Activated naive CD8-positive, alpha-beta T cell treated with anti-CD3 and anti-CD28 coated beads, Interleukin-2, amount 10 ng/mL, durations not matched to agents 7 days and 5 days (primary cell): ENCODE measurements at regions not wholly inside any gene's neighbourhood (a gene's known extent, or its start where the extent isn't known, plus 50 kb on each side); places are given as distances from the start of the nearest gene placed in this dataset.

ENCODE experiments used
- ATAC-seq: fragments of 150-1000 bp; cut with Tn5 transposase; one replicate; pipeline ENCODE4 v1.10.0; 2021; ENCODE audit warnings: low read depth, moderate library complexity
- POLR2A ChIA-PET: fragments of 350-600 bp; sonication (Branson Sonifier 250); formaldehyde crosslinking; loops from one replicate; lab custom pipeline; 2021; ENCODE audit warnings: antibody characterized with exemption; lab: Charles Lee
- DNase-seq: peaks from one replicate; pipeline ENCODE4 v3.0.0; 2021
- H3K27ac Mint-ChIP-seq: one replicate; pipeline ENCODE4 v1.8.0; 2022; ENCODE audit warnings: mild to moderate bottlenecking, mixed read lengths
- H3K27me3 Mint-ChIP-seq: one replicate; pipeline ENCODE4 v1.8.0; 2022; ENCODE audit warnings: mild to moderate bottlenecking, moderate library complexity, mixed read lengths
- H3K36me3 Mint-ChIP-seq: one replicate; pipeline ENCODE4 v1.8.0; 2021; ENCODE audit warnings: mild to moderate bottlenecking, mixed read lengths
- H3K4me1 Mint-ChIP-seq: one replicate; pipeline ENCODE4 v1.8.0; 2021; ENCODE audit warnings: mixed read lengths
- H3K4me3 Mint-ChIP-seq: one replicate; pipeline ENCODE4 v1.8.0; 2022; ENCODE audit warnings: mild to moderate bottlenecking, moderate library complexity, mixed read lengths
- H3K9me3 Mint-ChIP-seq: one replicate; pipeline ENCODE4 v1.8.0; 2021; ENCODE audit warnings: mixed read lengths

GRCh38 chr3:76735152-76735551, 304.7 kb upstream of the ROBO2 start:
- Mint-ChIP-seq H3K27ac (no peak overlapping the region), H3K27me3 (no peaks in the 10 kb centered on the region), H3K4me1 (no peaks in the 10 kb centered on the region), H3K4me3 (no peak overlapping the region), H3K36me3 (no peaks in the 10 kb centered on the region), H3K9me3 (peaks cover 3% of the 10 kb centered on the region)
- ATAC-seq, result no peak
- POLR2A ChIA-PET, result no interaction called here
- no peak for DNase-seq

DNA sequence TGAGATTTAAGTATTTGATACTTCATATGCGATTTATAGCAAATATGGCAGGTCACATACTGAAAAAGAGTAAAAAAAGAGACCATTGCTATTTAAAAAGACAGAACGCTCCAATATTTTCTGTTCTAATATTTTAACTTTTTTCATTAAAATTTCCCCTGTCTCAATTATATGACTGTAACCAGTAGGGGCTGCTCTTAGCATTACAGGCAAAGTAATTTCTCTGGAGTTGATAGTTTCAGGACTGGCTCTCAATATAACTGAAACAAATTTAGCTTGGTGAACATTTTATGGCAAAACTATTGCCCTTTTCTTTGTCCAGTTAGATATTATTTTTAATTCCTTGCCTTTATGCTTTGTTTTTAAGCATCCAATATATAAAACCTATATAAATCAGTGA, 286.3 kb upstream of the ROBO2 start:
- POLR2A ChIA-PET, result no interaction called here
- no peak overlapping the region for H3K27ac Mint-ChIP-seq

DNA sequence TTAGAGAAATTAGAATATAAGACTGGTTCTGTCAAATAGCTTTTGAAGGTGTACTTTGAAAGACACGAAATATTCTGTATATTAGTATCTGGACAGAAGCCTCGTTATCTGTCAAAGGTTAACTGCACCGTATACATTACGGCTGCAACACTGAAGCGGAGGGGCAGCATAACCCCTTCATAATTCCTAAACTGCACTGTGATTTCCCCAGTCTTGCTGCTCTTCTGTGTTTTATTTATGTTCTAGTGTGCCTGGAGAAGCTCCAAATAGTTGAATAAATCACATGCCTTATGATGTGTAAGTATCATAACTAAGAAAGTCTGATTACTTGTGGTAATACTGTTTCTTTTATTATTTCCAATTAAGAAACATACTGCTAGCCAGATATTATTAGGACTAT, 285.7 kb upstream of the ROBO2 start:
- H3K9me3 Mint-ChIP-seq, result peaks cover 6% of the 10 kb centered on the region
- H3K27ac Mint-ChIP-seq, result no peak overlapping the region
- no peaks in the 10 kb centered on the region for H3K36me3 Mint-ChIP-seq
- no peak for DNase-seq
- no peak overlapping the region for H3K4me3 Mint-ChIP-seq
- POLR2A ChIA-PET, result no interaction called here
- no peak for ATAC-seq
- H3K27me3 Mint-ChIP-seq, result no peaks in the 10 kb centered on the region
- no peaks in the 10 kb centered on the region for H3K4me1 Mint-ChIP-seq

More for the DNA sequence above, 286.3 kb upstream of the ROBO2 start:
- DNase-seq (no peak), ATAC-seq (no peak)
- H3K36me3 Mint-ChIP-seq, result no peaks in the 10 kb centered on the region
- no peaks in the 10 kb centered on the region for H3K27me3 Mint-ChIP-seq
- H3K9me3 Mint-ChIP-seq, result peaks cover 4% of the 10 kb centered on the region
- H3K4me1 Mint-ChIP-seq, result no peaks in the 10 kb centered on the region
- H3K4me3 Mint-ChIP-seq, result no peak overlapping the region

DNA sequence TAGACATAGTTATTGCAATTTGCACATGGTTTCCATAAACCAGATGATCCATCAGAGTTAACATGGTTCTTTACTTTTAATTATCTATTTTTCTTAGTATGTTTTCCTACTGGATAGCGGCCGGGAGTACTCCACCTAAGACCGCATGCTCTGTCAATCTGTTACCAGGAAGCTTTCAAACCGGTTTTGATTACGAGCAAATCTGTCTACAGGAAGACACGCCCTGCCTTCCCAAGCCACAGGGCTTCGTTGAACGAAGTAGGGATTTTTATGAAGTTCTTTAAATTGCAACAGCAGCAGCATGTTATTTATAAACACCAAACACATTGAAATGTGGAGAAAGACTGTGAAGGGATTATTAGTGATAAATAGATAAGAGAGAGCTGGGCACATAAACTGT, 283.3 kb upstream of the ROBO2 start:
- Mint-ChIP-seq H3K4me3 (no peak overlapping the region), H3K36me3 (no peaks in the 10 kb centered on the region), H3K27me3 (no peaks in the 10 kb centered on the region), H3K4me1 (no peaks in the 10 kb centered on the region), H3K27ac (no peak overlapping the region), H3K9me3 (peaks cover 7% of the 10 kb centered on the region)
- POLR2A ChIA-PET, result no interaction called here
- no peak for DNase-seq
- ATAC-seq, result no peak

GRCh38 chr3:76760336-76760735, 279.6 kb upstream of the ROBO2 start:
- ATAC-seq (no peak), DNase-seq (no peak)
- Mint-ChIP-seq H3K4me3 (no peak overlapping the region), H3K27ac (no peak overlapping the region), H3K27me3 (no peaks in the 10 kb centered on the region), H3K4me1 (no peaks in the 10 kb centered on the region), H3K36me3 (no peaks in the 10 kb centered on the region), H3K9me3 (peaks cover 10% of the 10 kb centered on the region)
- POLR2A ChIA-PET, result no interaction called here

- H3K27me3 Mint-ChIP-seq, result no peaks in the 10 kb centered on the region
- POLR2A ChIA-PET, result no interaction called here
- H3K4me1 Mint-ChIP-seq, result no peaks in the 10 kb centered on the region
- peaks cover 8% of the 10 kb centered on the region for H3K9me3 Mint-ChIP-seq
- no peak for DNase-seq
- H3K4me3 Mint-ChIP-seq, result no peak overlapping the region
- no peak overlapping the region for H3K27ac Mint-ChIP-seq
- H3K36me3 Mint-ChIP-seq, result no peaks in the 10 kb centered on the region
- ATAC-seq, result no peak
Measured at GRCh38 chr3:76765511-76765910, 274.4 kb upstream of the ROBO2 start.

GRCh38 chr3:76768912-76769311, 271.0 kb upstream of the ROBO2 start:
- POLR2A ChIA-PET, result no interaction called here
- Mint-ChIP-seq H3K4me3 (no peak overlapping the region), H3K27ac (no peak overlapping the region), H3K27me3 (no peaks in the 10 kb centered on the region), H3K4me1 (no peaks in the 10 kb centered on the region), H3K9me3 (peaks cover 6% of the 10 kb centered on the region), H3K36me3 (no peaks in the 10 kb centered on the region)
- no peak for DNase-seq
- ATAC-seq, result no peak

DNA sequence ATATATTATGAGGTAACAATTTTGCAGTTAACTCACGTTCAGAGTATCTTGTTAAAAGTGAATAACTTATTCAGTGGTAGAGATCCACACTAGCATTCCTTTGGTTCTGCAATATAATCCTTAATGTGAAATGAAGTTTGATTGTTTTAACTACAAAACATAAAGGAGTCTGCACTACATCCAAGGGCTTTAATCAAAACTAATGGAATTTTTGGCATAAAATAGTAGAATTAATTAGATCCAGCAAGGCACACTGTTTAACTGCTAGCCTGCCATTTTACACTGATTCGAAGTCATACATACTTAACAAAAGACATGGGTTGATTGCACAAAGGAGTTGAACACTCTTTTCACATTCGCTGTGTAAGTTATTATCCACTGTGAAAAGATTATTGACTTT, 263.0 kb upstream of the ROBO2 start:
- peaks cover 3% of the 10 kb centered on the region for H3K9me3 Mint-ChIP-seq
- no peaks in the 10 kb centered on the region for H3K4me1 Mint-ChIP-seq
- no peaks in the 10 kb centered on the region for H3K36me3 Mint-ChIP-seq
- no peak overlapping the region for H3K4me3 Mint-ChIP-seq
- ATAC-seq (no peak), DNase-seq (no peak)
- no peaks in the 10 kb centered on the region for H3K27me3 Mint-ChIP-seq
- no peak overlapping the region for H3K27ac Mint-ChIP-seq
- POLR2A ChIA-PET, result no interaction called here

DNA sequence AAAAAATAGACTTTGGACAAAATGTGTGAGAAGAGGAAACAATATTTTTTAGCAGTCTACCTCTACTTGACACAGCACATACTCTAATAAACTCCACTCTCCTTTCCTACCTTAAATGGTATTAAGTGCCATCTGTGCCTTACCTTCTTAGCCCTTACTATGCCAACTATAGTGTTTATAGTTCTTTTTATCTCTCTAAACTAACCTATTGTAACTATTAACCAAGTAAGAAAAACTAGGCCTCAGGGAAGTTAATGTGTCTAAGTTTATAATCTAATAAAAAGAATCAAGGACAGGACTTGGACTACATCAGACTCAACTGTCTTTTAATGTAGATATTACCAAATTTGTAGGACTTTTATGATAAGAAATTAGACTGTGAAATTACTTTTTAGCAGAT, 251.7 kb upstream of the ROBO2 start:
- peaks cover 8% of the 10 kb centered on the region for H3K9me3 Mint-ChIP-seq

GRCh38 chr3:76789237-76789636, 250.7 kb upstream of the ROBO2 start:
- DNase-seq, result no peak
- no peak for ATAC-seq
- POLR2A ChIA-PET, result no interaction called here

More for the DNA sequence above, 251.7 kb upstream of the ROBO2 start:
- H3K27ac Mint-ChIP-seq, result no peak overlapping the region
- DNase-seq (no peak), ATAC-seq (no peak)
- no peaks in the 10 kb centered on the region for H3K36me3 Mint-ChIP-seq
- no peaks in the 10 kb centered on the region for H3K27me3 Mint-ChIP-seq
- POLR2A ChIA-PET, result no interaction called here
- no peaks in the 10 kb centered on the region for H3K4me1 Mint-ChIP-seq
- H3K4me3 Mint-ChIP-seq, result no peak overlapping the region

DNA sequence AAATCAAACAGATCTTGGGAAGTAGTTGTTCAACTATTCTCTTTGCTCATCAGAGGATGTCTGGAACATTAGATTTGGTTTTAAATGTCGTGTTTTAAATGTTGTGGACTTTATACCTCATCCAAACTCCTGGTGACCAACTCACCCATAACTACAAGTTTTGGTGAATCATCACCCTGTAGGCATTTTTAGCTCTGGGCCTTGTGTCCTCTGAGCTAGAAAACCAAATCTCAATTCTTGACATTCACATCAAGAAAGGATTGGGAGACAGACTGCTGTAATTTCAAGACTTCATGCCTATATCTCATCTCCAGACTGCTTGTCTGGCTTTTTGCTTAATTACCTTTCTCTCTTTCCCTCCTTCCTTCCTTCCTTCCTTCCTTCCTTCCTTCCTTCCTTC, 228.5 kb upstream of the ROBO2 start:
- ATAC-seq (no peak), DNase-seq (no peak)
- Mint-ChIP-seq H3K4me1 (no peaks in the 10 kb centered on the region), H3K27me3 (no peaks in the 10 kb centered on the region), H3K9me3 (peaks cover 3% of the 10 kb centered on the region), H3K27ac (no peak overlapping the region), H3K4me3 (no peak overlapping the region), H3K36me3 (no peaks in the 10 kb centered on the region)
- POLR2A ChIA-PET, result no interaction called here

More at GRCh38 chr3:76789237-76789636, 250.7 kb upstream of the ROBO2 start:
- H3K36me3 Mint-ChIP-seq, result no peaks in the 10 kb centered on the region
- no peak overlapping the region for H3K27ac Mint-ChIP-seq
- H3K4me1 Mint-ChIP-seq, result no peaks in the 10 kb centered on the region
- H3K27me3 Mint-ChIP-seq, result no peaks in the 10 kb centered on the region
- H3K4me3 Mint-ChIP-seq, result no peak overlapping the region
- peaks cover 9% of the 10 kb centered on the region for H3K9me3 Mint-ChIP-seq

- no peak overlapping the region for H3K27ac Mint-ChIP-seq
- ATAC-seq (no peak), DNase-seq (no peak)
- no peaks in the 10 kb centered on the region for H3K4me1 Mint-ChIP-seq
- H3K27me3 Mint-ChIP-seq, result no peaks in the 10 kb centered on the region
- no peaks in the 10 kb centered on the region for H3K36me3 Mint-ChIP-seq
- H3K9me3 Mint-ChIP-seq, result peaks cover 3% of the 10 kb centered on the region
- POLR2A ChIA-PET, result no interaction called here
- no peak overlapping the region for H3K4me3 Mint-ChIP-seq
Measured at GRCh38 chr3:76812649-76813242, 227.2 kb upstream of the ROBO2 start.

DNA sequence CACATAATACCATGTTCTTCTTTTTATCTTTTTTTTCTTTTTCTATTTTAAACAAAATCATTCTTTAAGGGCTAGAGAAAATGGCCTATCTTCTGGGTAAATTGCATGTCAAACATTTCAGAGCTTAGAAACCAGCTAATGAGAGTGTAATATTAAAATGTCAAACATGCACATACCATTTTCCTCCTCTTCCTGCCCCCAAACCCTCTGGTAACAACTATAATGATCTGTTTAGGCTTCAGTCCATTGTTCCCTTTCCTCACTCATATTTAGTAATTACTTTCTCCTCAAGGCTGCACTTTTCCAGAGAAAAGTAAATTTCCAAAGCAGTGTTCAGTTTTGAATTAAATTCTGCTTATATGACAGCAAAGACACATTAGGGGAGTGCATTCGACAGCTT, 224.3 kb upstream of the ROBO2 start:
- ATAC-seq (no peak), DNase-seq (no peak)
- no peaks in the 10 kb centered on the region for H3K4me1 Mint-ChIP-seq
- H3K36me3 Mint-ChIP-seq, result no peaks in the 10 kb centered on the region
- POLR2A ChIA-PET, result no interaction called here
- no peak overlapping the region for H3K4me3 Mint-ChIP-seq
- H3K9me3 Mint-ChIP-seq, result peaks cover 4% of the 10 kb centered on the region
- H3K27me3 Mint-ChIP-seq, result no peaks in the 10 kb centered on the region
- H3K27ac Mint-ChIP-seq, result no peak overlapping the region

DNA sequence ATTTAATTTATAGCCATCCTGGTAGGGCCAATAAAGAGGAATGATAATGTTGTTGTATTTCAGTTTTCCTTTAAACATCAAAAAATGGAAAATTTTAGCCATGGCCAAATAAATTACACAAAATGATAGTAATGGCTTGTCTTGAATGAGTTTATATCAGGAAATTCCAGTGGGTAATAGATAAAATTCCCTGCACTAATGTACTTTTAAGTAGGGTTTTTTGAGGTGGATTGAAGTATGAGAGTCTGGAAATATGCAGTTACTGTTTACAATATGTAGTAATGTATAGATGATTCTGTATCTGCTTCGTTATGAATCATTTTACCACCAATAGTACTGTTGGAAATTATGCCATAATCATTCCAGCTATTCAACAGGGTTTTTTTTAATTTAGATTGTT, 219.4 kb upstream of the ROBO2 start:
- DNase-seq (no peak), ATAC-seq (no peak)
- POLR2A ChIA-PET, result no interaction called here
- H3K36me3 Mint-ChIP-seq, result no peaks in the 10 kb centered on the region
- no peak overlapping the region for H3K27ac Mint-ChIP-seq
- H3K4me3 Mint-ChIP-seq, result no peak overlapping the region
- no peaks in the 10 kb centered on the region for H3K27me3 Mint-ChIP-seq
- no peaks in the 10 kb centered on the region for H3K4me1 Mint-ChIP-seq
- H3K9me3 Mint-ChIP-seq, result peaks cover 4% of the 10 kb centered on the region
